Hematopoietic multipotent progenitor cell treated with erythropoietin and hydrocortisone succinate and interleukin-3 and kit ligand, for 15 days (in vitro differentiated cells): ENCODE measurements at regions not wholly inside any gene's neighbourhood (a gene's known extent, or its start where the extent isn't known, plus 50 kb on each side); places are given as distances from the start of the nearest gene placed in this dataset.
A peak's percentile ranks its signal among the peaks of the same experiment; 100 is the strongest.
"Not testable (repeated sequence)": the region's sequence is repeated elsewhere in the genome, so short reads cannot be mapped to it uniquely, and the experiment has no call there.

Source experiments
- DNase-seq: peaks from one replicate; pipeline ENCODE4 v3.0.0-alpha.2; 2015; ENCODE audit warnings: low spot score

DNA sequence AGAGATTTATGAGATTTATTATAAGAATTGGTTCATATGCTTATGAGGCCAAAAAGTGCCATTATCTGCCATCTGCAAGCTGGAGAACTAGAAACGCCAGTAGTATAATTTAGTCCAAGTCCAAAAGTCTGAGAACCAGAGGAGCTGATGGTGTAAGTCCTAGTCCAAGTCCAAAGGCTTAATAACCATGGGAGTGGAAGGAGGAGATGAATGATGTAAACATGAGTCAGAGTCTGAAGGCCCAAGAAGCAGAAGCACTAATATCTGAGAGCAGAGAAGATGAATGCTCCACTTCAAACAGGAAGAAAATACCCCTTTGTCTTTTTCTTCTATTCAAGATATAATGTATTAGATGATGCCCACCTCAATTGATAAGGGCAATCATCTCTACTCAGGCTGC, 185.7 kb downstream of the CGGBP1 start:
- DNase-seq, result no peak

- no peak for DNase-seq
Observed at GRCh38 chr3:87867001-87867400, 191.8 kb downstream of the CGGBP1 start.

DNA sequence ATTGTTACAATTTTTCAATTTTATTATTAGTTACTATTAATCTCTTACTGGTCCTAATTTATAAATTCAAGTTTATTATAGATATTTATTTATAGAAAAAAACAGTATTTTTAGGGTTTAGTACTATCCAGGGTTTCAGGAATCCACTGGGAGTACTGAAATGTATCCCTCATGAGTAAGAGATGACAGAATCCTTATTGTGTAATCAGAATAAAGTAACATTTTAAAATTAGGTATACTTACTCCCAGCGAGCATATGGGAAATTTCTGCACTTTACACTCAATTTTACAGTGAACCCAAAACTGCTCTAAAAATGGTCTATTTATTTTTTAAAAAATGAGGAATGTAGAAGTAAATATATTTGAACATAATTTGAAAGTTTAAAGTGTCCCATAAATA, 202.7 kb downstream of the CGGBP1 start:
- no peak for DNase-seq

- DNase-seq, result no peak
Observed at GRCh38 chr3:87855616-87856015, 203.2 kb downstream of the CGGBP1 start.

- DNase-seq, result no peak
Observed at GRCh38 chr3:87855211-87855610, 203.6 kb downstream of the CGGBP1 start.

DNA sequence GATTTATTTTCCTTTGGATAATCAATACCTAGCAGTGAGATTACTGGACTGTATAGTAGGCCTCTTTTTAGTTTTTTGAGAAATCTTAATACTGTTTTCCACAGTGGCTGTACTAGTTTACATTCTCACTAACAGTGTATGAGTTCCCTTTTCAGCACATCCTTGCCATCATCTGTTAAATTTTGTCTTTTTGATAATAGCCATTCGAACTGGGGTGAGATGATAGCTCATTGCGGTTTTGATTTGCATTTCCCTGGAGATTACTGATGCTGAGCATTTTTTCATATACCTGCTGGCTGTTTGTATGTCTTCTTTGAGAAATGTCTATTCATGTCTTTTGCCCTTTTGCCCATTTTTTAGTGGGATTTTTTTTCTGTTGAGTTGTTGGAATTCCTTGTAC, 210.8 kb downstream of the CGGBP1 start:
- DNase-seq, result no peak

GRCh38 chr3:87837076-87837475, 221.7 kb downstream of the CGGBP1 start:
- DNase-seq, result no peak

GRCh38 chr3:87836026-87836425, 222.8 kb downstream of the CGGBP1 start:
- no peak for DNase-seq

GRCh38 chr3:87835236-87835635, 223.6 kb downstream of the CGGBP1 start:
- DNase-seq, result no peak

DNA sequence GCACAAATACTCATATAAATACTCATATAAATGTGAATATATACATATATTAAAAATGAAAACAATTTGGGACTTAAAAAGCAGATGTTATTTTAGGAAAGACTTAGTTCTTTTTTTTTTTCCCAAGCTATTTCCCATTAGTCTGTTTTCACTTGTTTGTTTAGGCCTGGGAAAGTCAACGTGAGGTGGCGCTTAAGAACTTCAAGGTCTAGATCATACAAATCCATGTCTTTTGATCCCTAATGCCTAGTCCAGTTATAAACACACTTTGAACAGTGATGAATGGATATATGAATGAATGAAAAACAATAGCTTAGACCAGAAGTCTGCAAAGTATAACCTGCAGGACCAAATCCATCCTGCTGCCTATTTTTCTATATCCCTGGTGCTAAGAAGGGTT, 224.5 kb downstream of the CGGBP1 start:
- DNase-seq, result no peak

GRCh38 chr3:87833039-87833377, 225.8 kb downstream of the CGGBP1 start:
- DNase-seq, result no peak

DNA sequence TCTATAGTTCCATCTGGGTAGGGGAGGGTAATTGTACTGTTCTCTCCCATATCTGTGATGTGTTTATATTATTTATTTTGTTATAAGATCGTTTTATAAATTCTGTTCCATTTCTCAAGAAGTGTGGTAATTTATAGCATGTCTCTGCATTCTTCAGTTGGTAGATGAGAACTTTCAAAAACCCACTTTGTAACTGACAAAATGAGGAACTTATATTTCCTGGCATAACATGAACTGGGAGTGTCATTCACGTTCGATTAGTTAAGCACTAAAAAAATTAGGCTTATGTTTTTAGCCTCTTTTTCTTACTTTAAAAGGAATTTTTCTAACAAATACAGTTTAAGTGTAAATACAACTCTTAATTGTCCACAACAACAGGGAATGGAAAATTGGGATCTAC, 230.8 kb downstream of the CGGBP1 start:
- no peak for DNase-seq

GRCh38 chr3:87822563-87822962, 236.2 kb downstream of the CGGBP1 start:
- no peak for DNase-seq

DNA sequence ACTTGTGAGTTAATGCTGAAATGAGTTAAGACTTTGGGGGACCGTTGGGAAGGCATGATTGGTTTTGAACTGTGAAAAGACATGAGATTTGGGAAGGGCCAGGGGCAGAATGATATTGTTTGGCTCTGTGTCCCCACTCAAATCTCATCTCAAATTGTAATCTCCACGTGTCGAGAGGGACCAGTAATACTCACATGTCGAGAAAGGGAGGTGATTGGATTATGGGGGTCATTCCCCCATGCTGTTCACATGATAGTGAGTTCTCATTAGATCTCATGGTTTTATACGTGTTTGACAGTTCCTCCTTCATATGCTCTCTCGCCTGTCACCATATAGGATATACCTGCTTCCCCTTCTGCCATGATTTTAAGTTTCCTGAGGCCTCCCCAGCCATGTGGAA, 245.3 kb downstream of the CGGBP1 start:
- DNase-seq, result not testable (repeated sequence)

- DNase-seq, result no peak
Observed at GRCh38 chr3:87811953-87812352, 246.9 kb downstream of the CGGBP1 start.

GRCh38 chr3:87810452-87811016, 248.3 kb downstream of the CGGBP1 start:
- DNase-seq, result no peak

- no peak for DNase-seq
Observed at GRCh38 chr3:87805670-87806069, 253.1 kb downstream of the CGGBP1 start.

DNA sequence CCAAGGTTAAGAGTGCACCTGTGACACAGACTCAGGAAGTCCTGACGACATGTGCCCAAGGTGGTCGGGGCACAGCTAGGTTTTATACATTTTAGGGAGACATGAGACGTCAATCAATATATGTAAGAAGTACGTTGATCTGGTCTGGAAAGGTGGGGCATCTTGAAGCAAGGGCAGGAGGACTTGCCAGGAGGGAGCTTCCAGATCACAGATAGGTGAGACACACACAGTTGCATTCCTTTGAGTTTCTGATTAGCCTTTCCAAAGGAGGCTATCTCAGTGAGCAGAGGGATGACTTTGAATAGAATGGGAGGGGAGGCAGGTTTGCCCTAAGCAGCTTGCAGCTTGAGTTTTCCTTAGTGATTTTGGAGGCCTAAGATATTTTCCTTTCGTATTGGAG, 257.4 kb downstream of the CGGBP1 start:
- DNase-seq, result peak; percentile 16

GRCh38 chr3:87800516-87800915, 258.3 kb downstream of the CGGBP1 start:
- DNase-seq, result no peak

- no peak for DNase-seq
Observed at GRCh38 chr3:87798567-87798947, 260.2 kb downstream of the CGGBP1 start.

DNA sequence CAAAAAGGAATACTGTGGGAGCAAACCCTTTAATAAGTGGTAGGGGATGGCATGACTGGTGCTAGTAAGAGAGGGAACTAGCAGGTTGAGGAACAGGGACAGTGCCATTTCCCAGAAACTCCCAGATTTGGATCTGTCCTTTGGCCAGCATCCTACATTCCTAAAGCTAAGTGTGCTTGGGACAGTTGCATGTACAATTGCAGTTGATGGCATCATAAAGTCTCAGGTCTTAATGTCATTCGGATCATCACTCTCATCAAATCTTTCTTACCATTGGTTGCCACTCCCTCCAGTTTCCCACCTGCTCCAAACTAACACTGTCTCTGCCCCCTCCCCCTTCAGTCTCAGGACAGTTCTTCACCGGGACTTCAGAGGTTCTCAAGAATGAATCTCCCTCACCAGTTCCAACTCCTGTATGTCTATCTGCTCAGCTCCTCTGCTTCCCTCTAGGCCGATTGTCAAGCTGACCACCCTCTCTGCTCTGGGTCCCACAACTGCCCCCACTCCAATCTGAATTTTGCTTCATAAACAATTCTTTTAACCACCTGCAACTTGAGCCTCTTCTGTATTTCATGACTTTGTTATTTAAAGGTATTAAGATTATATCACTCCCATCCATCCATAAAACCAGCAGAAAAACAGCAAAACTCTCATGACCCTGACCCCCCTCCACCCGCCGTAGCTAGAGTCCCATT, 260.8 kb downstream of the CGGBP1 start:
- DNase-seq, result no peak

- DNase-seq, result no peak
Observed at GRCh38 chr3:87796843-87797185, 262.0 kb downstream of the CGGBP1 start.

DNA sequence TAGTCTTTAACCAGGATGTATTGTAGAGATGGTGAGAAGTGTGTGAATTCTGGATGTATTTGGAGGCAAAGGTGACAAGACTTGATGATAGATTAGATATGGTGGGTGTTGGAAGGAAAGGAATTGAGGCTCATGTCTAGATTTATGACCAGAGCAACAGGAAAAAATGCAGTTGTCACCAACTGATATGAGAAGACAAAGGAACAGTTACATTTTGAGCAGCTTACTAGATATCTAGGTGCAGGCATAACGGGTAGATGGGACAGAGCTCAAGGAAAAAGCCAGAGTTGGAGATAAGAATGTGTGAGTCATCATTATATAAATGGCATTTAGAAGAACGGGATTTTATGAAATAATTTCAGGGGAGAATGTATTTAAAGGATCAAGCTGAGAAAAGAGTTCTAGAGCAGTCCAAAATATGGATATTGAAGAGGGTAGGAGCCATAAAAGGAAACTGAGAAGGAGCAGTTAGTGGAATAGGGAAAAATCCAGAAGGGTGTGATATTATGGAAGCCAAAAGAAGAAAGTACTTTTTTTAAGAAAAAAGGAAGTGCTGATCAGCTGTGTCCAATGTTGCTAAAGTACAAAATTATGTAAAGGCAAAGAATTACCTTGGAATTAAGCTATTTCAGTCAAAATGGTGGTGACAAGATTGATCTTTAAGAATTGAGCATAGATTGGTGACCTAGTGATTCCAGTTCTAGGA, 262.5 kb downstream of the CGGBP1 start:
- peak; percentile 21 for DNase-seq

- no peak for DNase-seq
Observed at GRCh38 chr3:87795701-87796100, 263.1 kb downstream of the CGGBP1 start.
